Karpas-422 (cell line): ENCODE measurements at regions not wholly inside any gene's neighbourhood (a gene's known extent, or its start where the extent isn't known, plus 50 kb on each side); places are given as distances from the start of the nearest gene placed in this dataset.

Experiments used
- DNase-seq: peaks from one replicate; pipeline ENCODE4 v3.0.0-alpha.2; 2015
- H2AFZ ChIP-seq: fragments of 200-600 bp; sonication (generic); 2 replicates; pipeline ENCODE4 v1.6.1; 2014; ENCODE audit warnings: antibody characterized with exemption, low read length, mixed read lengths
- H3K27ac ChIP-seq: fragments of 200-600 bp; sonication (generic); 2 replicates; pipeline ENCODE4 v1.5.1; 2014; ENCODE audit warnings: mild to moderate bottlenecking, low read length, moderate library complexity
- H3K27me3 ChIP-seq: fragments of 200-600 bp; sonication (generic); 2 replicates; pipeline ENCODE4 v1.6.1; 2014; ENCODE audit warnings: low read length, mixed read lengths
- H3K36me3 ChIP-seq: fragments of 200-600 bp; sonication (generic); 2 replicates; pipeline ENCODE4 v1.6.1; 2014; ENCODE audit warnings: low read length, mixed read lengths; ENCODE audit not compliant: insufficient read depth
- H3K4me1 ChIP-seq: fragments of 200-600 bp; sonication (generic); 2 replicates; pipeline ENCODE4 v1.6.1; 2014; ENCODE audit warnings: mild to moderate bottlenecking, low read length, mixed read lengths
- H3K4me2 ChIP-seq: fragments of 200-600 bp; sonication (generic); 2 replicates; pipeline ENCODE4 v1.6.1; 2014; ENCODE audit warnings: low read length, low read depth, mild to moderate bottlenecking; ENCODE audit not compliant: poor library complexity, severe bottlenecking
- H3K4me3 ChIP-seq: fragments of 200-600 bp; sonication (generic); 2 replicates; pipeline ENCODE4 v1.5.1; 2014; ENCODE audit warnings: mild to moderate bottlenecking, antibody characterized with exemption, low read length, mixed read lengths
- H3K79me2 ChIP-seq: fragments of 200-600 bp; sonication (generic); 2 replicates; pipeline ENCODE4 v1.6.1; 2014; ENCODE audit warnings: mild to moderate bottlenecking, low read length, mixed read lengths
- H3K9ac ChIP-seq: fragments of 200-600 bp; sonication (generic); 2 replicates; pipeline ENCODE4 v1.6.0; 2014; ENCODE audit warnings: low read length
- H3K9me2 ChIP-seq: fragments of 200-600 bp; sonication (generic), shearing (Covaris generic); replicated peaks from 2 replicates; pipeline ENCODE4 v1.6.0; 2014; ENCODE audit warnings: mild to moderate bottlenecking, low read length, moderate library complexity; ENCODE audit not compliant: insufficient read depth
- H3K9me3 ChIP-seq: fragments of 300-700, 200-600 bp; sonication (generic); 2 replicates; pipeline ENCODE4 v1.6.1; 2014; ENCODE audit warnings: low read length, mixed read lengths
- H4K20me1 ChIP-seq: fragments of 200-600 bp; sonication (generic); 2 replicates; pipeline ENCODE4 v1.6.1; 2014; ENCODE audit warnings: mild to moderate bottlenecking, antibody characterized with exemption, low read length, low read depth; ENCODE audit not compliant: insufficient read depth

GRCh38 chr14:97874394-97874793, 1077.2 kb downstream of the VRK1 start:
- no peaks in the 10 kb centered on the region; the same call in 1 of the 2 replicates for H3K9me3 ChIP-seq
- no peak overlapping the region for H2AFZ ChIP-seq
- no peak overlapping the region for H3K9ac ChIP-seq
- H3K9me2 ChIP-seq: no peaks in the 10 kb centered on the region
- no peaks in the 10 kb centered on the region for H4K20me1 ChIP-seq
- H3K4me3 ChIP-seq: no peak overlapping the region
- no peaks in the 10 kb centered on the region for H3K79me2 ChIP-seq
- no peaks in the 10 kb centered on the region for H3K36me3 ChIP-seq
- no peak for DNase-seq
- no peak overlapping the region for H3K27ac ChIP-seq
- no peak overlapping the region for H3K4me2 ChIP-seq
- no peaks in the 10 kb centered on the region for H3K27me3 ChIP-seq
- H3K4me1 ChIP-seq: no peaks in the 10 kb centered on the region

- Histone ChIP-seq H4K20me1 (no peaks in the 10 kb centered on the region), H3K27ac (no peak overlapping the region), H3K36me3 (no peaks in the 10 kb centered on the region), H3K79me2 (no peaks in the 10 kb centered on the region), H3K4me2 (no peak overlapping the region), H3K9ac (no peak overlapping the region), H3K9me2 (no peaks in the 10 kb centered on the region), H3K4me3 (no peak overlapping the region), H3K4me1 (no peaks in the 10 kb centered on the region), H2AFZ (no peak overlapping the region), H3K27me3 (no peaks in the 10 kb centered on the region), H3K9me3 (no peaks in the 10 kb centered on the region; the same call in 1 of the 2 replicates)
- no peak for DNase-seq
These were observed 1081.0 kb downstream of the VRK1 start for GRCh38 chr14:97878206-97878605.

- H3K79me2 ChIP-seq: no peaks in the 10 kb centered on the region
- no peaks in the 10 kb centered on the region for H3K36me3 ChIP-seq
- H3K4me3 ChIP-seq: no peak overlapping the region
- H4K20me1 ChIP-seq: no peaks in the 10 kb centered on the region
- H3K9me2 ChIP-seq: no peaks in the 10 kb centered on the region
- no peak for DNase-seq
- no peaks in the 10 kb centered on the region for H3K4me1 ChIP-seq
- H2AFZ ChIP-seq: no peak overlapping the region
- no peak overlapping the region for H3K27ac ChIP-seq
- H3K27me3 ChIP-seq: no peaks in the 10 kb centered on the region
- no peaks in the 10 kb centered on the region; the same call in 1 of the 2 replicates for H3K9me3 ChIP-seq
- H3K4me2 ChIP-seq: no peak overlapping the region
- no peak overlapping the region for H3K9ac ChIP-seq
These were observed 1081.5 kb downstream of the VRK1 start for GRCh38 chr14:97878727-97879126.

GRCh38 chr14:97887690-97888089, 1090.5 kb downstream of the VRK1 start:
- peaks cover 12% of the 10 kb centered on the region for H3K9me3 ChIP-seq
- no peak overlapping the region for H3K4me2 ChIP-seq
- no peak overlapping the region for H3K9ac ChIP-seq
- H2AFZ ChIP-seq: no peak overlapping the region
- no peaks in the 10 kb centered on the region for H3K27me3 ChIP-seq
- H3K36me3 ChIP-seq: no peaks in the 10 kb centered on the region
- H3K27ac ChIP-seq: no peak overlapping the region
- no peaks in the 10 kb centered on the region for H3K4me1 ChIP-seq
- no peaks in the 10 kb centered on the region for H4K20me1 ChIP-seq
- no peaks in the 10 kb centered on the region for H3K9me2 ChIP-seq
- no peak for DNase-seq
- no peaks in the 10 kb centered on the region for H3K79me2 ChIP-seq
- H3K4me3 ChIP-seq: no peak overlapping the region

- Histone ChIP-seq H3K27me3 (no peaks in the 10 kb centered on the region), H2AFZ (no peak overlapping the region), H3K9me2 (no peaks in the 10 kb centered on the region), H3K4me2 (no peak overlapping the region), H3K79me2 (no peaks in the 10 kb centered on the region), H3K36me3 (no peaks in the 10 kb centered on the region), H3K27ac (no peak overlapping the region), H4K20me1 (no peaks in the 10 kb centered on the region), H3K9ac (no peak overlapping the region), H3K4me3 (no peak overlapping the region), H3K4me1 (no peaks in the 10 kb centered on the region), H3K9me3 (peaks cover 12% of the 10 kb centered on the region)
- no peak for DNase-seq
These were observed 1091.1 kb downstream of the VRK1 start for GRCh38 chr14:97888331-97888730.

GRCh38 chr14:97891515-97891914, 1094.3 kb downstream of the VRK1 start:
- Histone ChIP-seq H3K79me2 (no peaks in the 10 kb centered on the region), H3K4me2 (no peak overlapping the region), H3K4me1 (no peaks in the 10 kb centered on the region), H3K9me3 (peaks cover 25% of the 10 kb centered on the region), H3K4me3 (no peak overlapping the region), H3K36me3 (no peaks in the 10 kb centered on the region), H3K9me2 (no peaks in the 10 kb centered on the region), H3K9ac (no peak overlapping the region), H3K27ac (no peak overlapping the region), H2AFZ (no peak overlapping the region), H4K20me1 (no peaks in the 10 kb centered on the region), H3K27me3 (no peaks in the 10 kb centered on the region)
- no peak for DNase-seq

GRCh38 chr14:97894552-97894951, 1097.4 kb downstream of the VRK1 start:
- DNase-seq: no peak
- Histone ChIP-seq H3K79me2 (no peaks in the 10 kb centered on the region), H3K9me2 (no peaks in the 10 kb centered on the region), H3K36me3 (no peaks in the 10 kb centered on the region), H3K4me2 (no peak overlapping the region), H3K4me1 (no peaks in the 10 kb centered on the region), H3K9me3 (peaks cover 17% of the 10 kb centered on the region), H3K4me3 (no peak overlapping the region), H3K9ac (no peak overlapping the region), H2AFZ (no peak overlapping the region), H3K27ac (no peak overlapping the region), H4K20me1 (no peaks in the 10 kb centered on the region), H3K27me3 (no peaks in the 10 kb centered on the region)

GRCh38 chr14:97900196-97900854, 1103.1 kb downstream of the VRK1 start:
- Histone ChIP-seq H3K27ac (no peak overlapping the region), H3K27me3 (no peaks in the 10 kb centered on the region), H3K9me3 (peaks cover 14% of the 10 kb centered on the region), H3K36me3 (no peaks in the 10 kb centered on the region), H3K79me2 (no peaks in the 10 kb centered on the region), H3K4me2 (no peak overlapping the region), H3K9me2 (no peaks in the 10 kb centered on the region), H3K4me3 (no peak overlapping the region), H3K9ac (no peak overlapping the region), H3K4me1 (no peaks in the 10 kb centered on the region), H4K20me1 (no peaks in the 10 kb centered on the region), H2AFZ (no peak overlapping the region)
- no peak for DNase-seq
